ENCODE measurements at regions not wholly inside any gene's neighbourhood (a gene's known extent, or its start where the extent isn't known, plus 50 kb on each side); places are given as distances from the start of the nearest gene placed in this dataset.

DNA sequence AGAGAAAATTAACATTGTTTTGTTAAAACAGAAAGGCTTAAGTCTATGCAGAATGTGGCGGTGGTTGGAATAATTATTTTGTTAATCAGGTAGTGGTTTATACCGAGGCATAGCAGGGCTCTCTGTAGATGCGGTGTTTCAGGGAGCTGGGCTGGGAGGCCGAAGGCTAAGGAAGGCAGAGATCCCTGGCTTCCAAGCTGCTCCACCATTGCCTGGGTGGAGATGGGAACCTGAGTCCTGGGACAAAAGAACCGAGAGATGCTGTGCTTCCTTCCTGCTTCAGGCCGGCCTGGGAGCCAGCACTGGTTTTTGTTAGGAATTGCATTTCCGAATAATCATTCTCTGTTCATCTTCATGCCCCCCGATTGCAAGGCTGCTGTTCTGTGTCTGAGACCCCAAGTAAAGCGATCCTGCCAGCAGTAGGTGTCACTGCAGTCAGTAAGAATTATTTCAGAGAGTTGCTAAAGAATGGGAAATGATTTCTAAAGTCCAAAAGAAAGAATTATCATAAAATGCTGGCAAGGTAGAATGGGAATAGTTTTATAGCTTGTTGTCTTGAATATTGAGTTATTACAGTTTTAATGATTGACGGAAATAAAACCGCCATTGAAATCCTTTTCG is 824.9 kb downstream of the GALR1 start:
- TF ChIP-seq EZH2phosphoT487 (IDR thresholded peaks at IDR 0.05; ENCODE audit: insufficient read depth, low read depth), result no peak
- no peak for TF ChIP-seq EZH2 (IDR thresholded peaks at IDR 0.05; ENCODE audit: insufficient read depth, poor library complexity, severe bottlenecking)
